A549 (cell line): ENCODE measurements at regions not wholly inside any gene's neighbourhood (a gene's known extent, or its start where the extent isn't known, plus 50 kb on each side); places are given as distances from the start of the nearest gene placed in this dataset.

Experiments
- BCL3 ChIP-seq: fragments of >200 bp; sonication (Bioruptor Twin); formaldehyde crosslinking; IDR thresholded peaks from 3 replicates; pipeline ENCODE4 v1.6.1; 2016
- CBX2 ChIP-seq: fragments of 200-600 bp; sonication (generic); IDR thresholded peaks from 2 replicates; pipeline ENCODE4 v1.6.1; 2016; ENCODE audit warnings: low read depth, mild to moderate bottlenecking, borderline replicate concordance
- EHMT2 ChIP-seq: fragments of 200-600 bp; sonication (generic); IDR thresholded peaks from 2 replicates; pipeline ENCODE4 v1.6.1; 2016; ENCODE audit warnings: antibody characterized with exemption, low read depth, mild to moderate bottlenecking, moderate library complexity
- POLR2A ChIP-seq: IDR thresholded peaks from 2 replicates; pipeline ENCODE4 v1.6.1; 2012; ENCODE audit warnings: mild to moderate bottlenecking, low read length
- RFX5 ChIP-seq: fragments of 450-650 bp; IDR thresholded peaks from 2 replicates; pipeline ENCODE4 v1.7.1; 2014; ENCODE audit warnings: antibody characterized with exemption, mild to moderate bottlenecking, moderate library complexity
- TF ChIP-seq, protein P1 (sequence below): fragments of >200 bp; sonication (Bioruptor Twin); formaldehyde crosslinking; IDR thresholded peaks from 3 replicates; pipeline ENCODE4 v1.5.1; 2016

DNA sequence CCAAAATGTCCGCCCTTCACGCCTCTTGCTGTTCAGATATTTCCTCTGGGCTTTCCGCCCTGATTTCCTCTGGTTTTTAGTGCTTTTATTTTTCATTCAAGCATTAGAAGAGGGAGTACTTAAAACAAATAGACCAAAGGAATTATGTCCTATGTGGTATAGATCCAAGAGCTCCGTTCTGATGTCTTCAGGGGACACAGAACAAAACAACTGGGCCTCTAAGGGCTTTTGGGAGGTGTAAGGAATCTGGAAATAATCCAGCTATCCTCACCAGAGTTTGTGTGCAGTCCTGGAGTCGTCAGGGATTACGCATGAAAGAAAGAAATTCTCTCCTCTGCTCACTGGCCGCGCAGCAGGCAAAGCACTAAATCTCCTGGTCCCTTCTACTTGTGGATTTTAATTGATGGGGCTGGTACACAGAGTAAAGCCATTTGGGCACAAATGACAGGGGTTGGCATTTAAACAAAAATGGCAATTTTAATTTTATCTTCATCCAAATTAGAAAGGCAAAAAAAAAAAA, 999.2 kb downstream of the ADGRL3 start:
- no peak for TF ChIP-seq CBX2
- TF ChIP-seq EHMT2: no peak
- TF ChIP-seq RFX5: no peak
- TF ChIP-seq, protein P1, sequence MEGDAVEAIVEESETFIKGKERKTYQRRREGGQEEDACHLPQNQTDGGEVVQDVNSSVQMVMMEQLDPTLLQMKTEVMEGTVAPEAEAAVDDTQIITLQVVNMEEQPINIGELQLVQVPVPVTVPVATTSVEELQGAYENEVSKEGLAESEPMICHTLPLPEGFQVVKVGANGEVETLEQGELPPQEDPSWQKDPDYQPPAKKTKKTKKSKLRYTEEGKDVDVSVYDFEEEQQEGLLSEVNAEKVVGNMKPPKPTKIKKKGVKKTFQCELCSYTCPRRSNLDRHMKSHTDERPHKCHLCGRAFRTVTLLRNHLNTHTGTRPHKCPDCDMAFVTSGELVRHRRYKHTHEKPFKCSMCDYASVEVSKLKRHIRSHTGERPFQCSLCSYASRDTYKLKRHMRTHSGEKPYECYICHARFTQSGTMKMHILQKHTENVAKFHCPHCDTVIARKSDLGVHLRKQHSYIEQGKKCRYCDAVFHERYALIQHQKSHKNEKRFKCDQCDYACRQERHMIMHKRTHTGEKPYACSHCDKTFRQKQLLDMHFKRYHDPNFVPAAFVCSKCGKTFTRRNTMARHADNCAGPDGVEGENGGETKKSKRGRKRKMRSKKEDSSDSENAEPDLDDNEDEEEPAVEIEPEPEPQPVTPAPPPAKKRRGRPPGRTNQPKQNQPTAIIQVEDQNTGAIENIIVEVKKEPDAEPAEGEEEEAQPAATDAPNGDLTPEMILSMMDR: no peak
- TF ChIP-seq BCL3: no peak
- TF ChIP-seq POLR2A: no peak
